GM12878 (cell line): ENCODE measurements at regions not wholly inside any gene's neighbourhood (a gene's known extent, or its start where the extent isn't known, plus 50 kb on each side); places are given as distances from the start of the nearest gene placed in this dataset.

Experiments
- ATAC-seq: fragments of 200-7000 bp; cut with Tn5 transposase; 3 replicates; pipeline ENCODE4 v1.9.1; 2020; ENCODE audit warnings: mild to moderate bottlenecking, moderate library complexity
- BruUV-seq: library from RNA; stranded (reverse); fragments of 400-500 nt; replicated peaks from 2 replicates; lab custom pipeline; 2021; lab: Mats Ljungman, UMichigan
- CTCF ChIA-PET: fragments of 300-600 bp; sonication (Branson Sonifier 250); formaldehyde crosslinking; extraction: SDS; loops from one replicate; lab custom pipeline; 2021; ENCODE audit warnings: inconsistent platforms; lab: Yijun Ruan, JAX
- POLR2A ChIA-PET: fragments of 350-600 bp; formaldehyde crosslinking; extraction: SDS; loops from one replicate; lab custom pipeline; 2021; ENCODE audit warnings: inconsistent platforms; lab: Charles Lee
- RAD21 ChIA-PET: fragments of 300-600 bp; sonication (Branson Sonifier 250); formaldehyde crosslinking; loops from one replicate; lab custom pipeline; 2023; ENCODE audit warnings: antibody characterized with exemption; ENCODE audit not compliant: unreplicated experiment; lab: Charles Lee
- SMC1A ChIA-PET: fragments of 300-600 bp; sonication (Branson Sonifier 250); formaldehyde crosslinking; loops from one replicate; lab custom pipeline; 2023; ENCODE audit not compliant: unreplicated experiment, uncharacterized antibody; lab: Charles Lee
- DNase-seq: peaks from one replicate; pipeline ENCODE4 v3.0.0-alpha.2; 2011; ENCODE audit warnings: low read depth, low spot score
- FAIRE-seq: peaks from 3 replicates; lab custom pipeline; 2011; peaks lifted over from hg19 to GRCh38; lab: Jason Lieb, UNC
- H2AFZ ChIP-seq: 2 replicates; pipeline ENCODE4 v1.6.0; 2011; ENCODE audit warnings: low read depth, low read length, control low read depth; ENCODE audit not compliant: control insufficient read depth
- H3K27ac ChIP-seq: 2 replicates; pipeline ENCODE4 v1.5.1; 2011; ENCODE audit warnings: control low read depth; ENCODE audit not compliant: control insufficient read depth, insufficient read depth
- H3K27me3 ChIP-seq, 2 experiments: replicated peaks in 1 of 2; 2 replicates each; pipeline versions ENCODE4 v1.6.0 to v1.6.1; 2011; ENCODE audit warnings: low read length in 1 of 2; ENCODE audit not compliant: control insufficient read depth in 2 of 2, insufficient read depth in 2 of 2
- H3K36me3 ChIP-seq, 2 experiments: 2 replicates each; pipeline ENCODE4 v1.5.1; 2011; ENCODE audit warnings: low read length in 1 of 2; ENCODE audit not compliant: control insufficient read depth in 2 of 2, insufficient read depth in 2 of 2
- H3K4me1 ChIP-seq: 2 replicates; pipeline ENCODE4 v1.6.1; 2011; ENCODE audit warnings: mild to moderate bottlenecking, low read length, moderate library complexity, mixed read lengths; ENCODE audit not compliant: control insufficient read depth, insufficient read depth
- H3K4me2 ChIP-seq: 2 replicates; pipeline ENCODE4 v1.6.0; 2011; ENCODE audit warnings: control low read depth; ENCODE audit not compliant: control insufficient read depth, insufficient read depth
- H3K4me3 ChIP-seq: fragments of 200-600 bp; sonication (generic); 2 replicates; pipeline ENCODE4 v1.5.1; 2016
- H3K79me2 ChIP-seq: 2 replicates; pipeline ENCODE4 v1.6.0; 2011; ENCODE audit warnings: low read length; ENCODE audit not compliant: control insufficient read depth, insufficient read depth
- H3K9ac ChIP-seq: 2 replicates; pipeline ENCODE4 v1.8.0; 2011; ENCODE audit warnings: low read length, control low read depth, mixed read lengths; ENCODE audit not compliant: control insufficient read depth, insufficient read depth
- H3K9me3 ChIP-seq: replicated peaks from 3 replicates; pipeline ENCODE4 v1.5.1; 2011; ENCODE audit warnings: mild to moderate bottlenecking, low read length; ENCODE audit not compliant: control insufficient read depth, insufficient read depth
- H4K20me1 ChIP-seq: 2 replicates; pipeline ENCODE4 v1.6.0; 2011; ENCODE audit not compliant: control insufficient read depth, insufficient read depth
- BACH1 ChIP-seq: fragments of 450-650 bp; IDR thresholded peaks from 2 replicates; pipeline ENCODE4 v1.6.1; 2017; ENCODE audit warnings: mild to moderate bottlenecking, borderline replicate concordance
- YY1 ChIP-seq: IDR thresholded peaks from 2 replicates; pipeline ENCODE4 v1.6.1; 2011; ENCODE audit warnings: low read depth, mild to moderate bottlenecking, low read length
- ZZZ3 ChIP-seq: IDR thresholded peaks from 2 replicates; pipeline ENCODE4 v1.6.1; 2011; ENCODE audit warnings: low read depth; ENCODE audit not compliant: control insufficient read depth, insufficient read length
- WGBS: methylation state at CpG from one replicate; pipeline ENCODE4 v1.1.6; 2016; ENCODE audit warnings: low lambda C conversion rate; ENCODE audit not compliant: insufficient replicate concordance, insufficient coverage; ENCODE audit errors: missing lambda C conversion rate; 5-methylcytosine and 5-hydroxymethylcytosine counted together
- in situ Hi-C: fragments of 300-500 bp; cut with MboI; formaldehyde crosslinking; loops from 9 replicates; pipeline ENCODE4 v1.14.3; 2018; ENCODE audit warnings: mixed read lengths
- intact Hi-C: fragments of 100-400 bp; cut with micrococcal nuclease; formaldehyde crosslinking; loops from one replicate; pipeline ENCODE4 v1.14.2; 2022; ENCODE audit not compliant: unreplicated experiment
- TF ChIP-seq, protein P1 (sequence below): fragments of 450-650 bp; formaldehyde crosslinking; IDR thresholded peaks from 2 replicates; pipeline ENCODE4 v1.4.0; 2022; ENCODE audit warnings: mild to moderate bottlenecking, moderate library complexity
- TF ChIP-seq, protein P2 (sequence below): IDR thresholded peaks from 2 replicates; pipeline ENCODE4 v1.6.1; 2011; ENCODE audit warnings: mild to moderate bottlenecking, low read depth, low read length, moderate library complexity; ENCODE audit not compliant: insufficient replicate concordance
- TF ChIP-seq, protein P3 (sequence below): IDR thresholded peaks from 2 replicates; pipeline ENCODE4 v1.6.1; 2011; ENCODE audit warnings: borderline replicate concordance, low read depth, mild to moderate bottlenecking, moderate library complexity, low read length; ENCODE audit not compliant: insufficient read depth, poor library complexity, severe bottlenecking

DNA sequence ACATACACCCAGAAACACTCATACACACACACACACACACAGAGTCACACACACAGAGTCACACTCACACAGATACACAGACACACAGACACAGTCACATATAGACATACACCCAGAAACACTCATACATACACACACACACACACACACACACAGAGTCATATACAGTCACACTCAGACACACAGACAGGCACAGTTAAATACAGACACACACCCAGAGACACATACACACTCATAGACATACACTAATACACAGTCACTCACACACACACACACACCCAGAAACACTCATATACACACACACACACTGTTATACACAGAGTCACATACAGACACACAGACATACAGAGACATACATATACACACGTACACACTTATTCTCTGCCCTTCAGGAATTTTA, 250.9 kb downstream of the QKI start:
- Histone ChIP-seq H3K9ac (no peak overlapping the region), H3K4me3 (no peak overlapping the region), H3K27ac (no peak overlapping the region), H3K9me3 (no peaks in the 10 kb centered on the region), H4K20me1 (no peaks in the 10 kb centered on the region), H3K36me3 (no peaks in the 10 kb centered on the region), H3K79me2 (no peaks in the 10 kb centered on the region)
- ChIA-PET RAD21 (no interaction called here), CTCF (no interaction called here), SMC1A (interaction anchor here (0.6 kb wide), 1 partner anchor 240 kb away, joined by 3 read pairs; no protein-coding TSS in a partner anchor)
- in situ Hi-C loops: no loop called here
- FAIRE-seq: no peak
- no TSS peak for BruUV-seq
- no peak for DNase-seq
- ATAC-seq: no peak
- TF ChIP-seq ZZZ3 (no peak), BACH1 (no peak), YY1 (no peak)
- TF ChIP-seq, protein P1, sequence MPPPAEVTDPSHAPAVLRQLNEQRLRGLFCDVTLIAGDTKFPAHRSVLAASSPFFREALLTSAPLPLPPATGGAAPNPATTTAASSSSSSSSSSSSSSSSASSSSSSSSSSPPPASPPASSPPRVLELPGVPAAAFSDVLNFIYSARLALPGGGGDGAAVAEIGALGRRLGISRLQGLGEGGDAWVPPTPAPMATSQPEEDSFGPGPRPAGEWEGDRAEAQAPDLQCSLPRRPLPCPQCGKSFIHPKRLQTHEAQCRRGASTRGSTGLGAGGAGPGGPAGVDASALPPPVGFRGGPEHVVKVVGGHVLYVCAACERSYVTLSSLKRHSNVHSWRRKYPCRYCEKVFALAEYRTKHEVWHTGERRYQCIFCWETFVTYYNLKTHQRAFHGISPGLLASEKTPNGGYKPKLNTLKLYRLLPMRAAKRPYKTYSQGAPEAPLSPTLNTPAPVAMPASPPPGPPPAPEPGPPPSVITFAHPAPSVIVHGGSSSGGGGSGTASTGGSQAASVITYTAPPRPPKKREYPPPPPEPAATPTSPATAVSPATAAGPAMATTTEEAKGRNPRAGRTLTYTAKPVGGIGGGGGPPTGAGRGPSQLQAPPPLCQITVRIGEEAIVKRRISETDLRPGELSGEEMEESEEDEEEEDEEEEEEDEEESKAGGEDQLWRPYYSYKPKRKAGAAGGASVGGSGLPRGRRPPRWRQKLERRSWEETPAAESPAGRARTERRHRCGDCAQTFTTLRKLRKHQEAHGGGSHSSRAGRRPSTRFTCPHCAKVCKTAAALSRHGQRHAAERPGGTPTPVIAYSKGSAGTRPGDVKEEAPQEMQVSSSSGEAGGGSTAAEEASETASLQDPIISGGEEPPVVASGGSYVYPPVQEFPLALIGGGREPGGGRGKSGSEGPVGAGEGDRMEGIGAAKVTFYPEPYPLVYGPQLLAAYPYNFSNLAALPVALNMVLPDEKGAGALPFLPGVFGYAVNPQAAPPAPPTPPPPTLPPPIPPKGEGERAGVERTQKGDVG (CRISPR knock-in tag): no peak
- TF ChIP-seq, protein P2, sequence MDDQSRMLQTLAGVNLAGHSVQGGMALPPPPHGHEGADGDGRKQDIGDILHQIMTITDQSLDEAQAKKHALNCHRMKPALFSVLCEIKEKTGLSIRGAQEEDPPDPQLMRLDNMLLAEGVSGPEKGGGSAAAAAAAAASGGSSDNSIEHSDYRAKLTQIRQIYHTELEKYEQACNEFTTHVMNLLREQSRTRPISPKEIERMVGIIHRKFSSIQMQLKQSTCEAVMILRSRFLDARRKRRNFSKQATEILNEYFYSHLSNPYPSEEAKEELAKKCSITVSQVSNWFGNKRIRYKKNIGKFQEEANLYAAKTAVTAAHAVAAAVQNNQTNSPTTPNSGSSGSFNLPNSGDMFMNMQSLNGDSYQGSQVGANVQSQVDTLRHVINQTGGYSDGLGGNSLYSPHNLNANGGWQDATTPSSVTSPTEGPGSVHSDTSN: peak; percentile 20
- TF ChIP-seq, protein P3, sequence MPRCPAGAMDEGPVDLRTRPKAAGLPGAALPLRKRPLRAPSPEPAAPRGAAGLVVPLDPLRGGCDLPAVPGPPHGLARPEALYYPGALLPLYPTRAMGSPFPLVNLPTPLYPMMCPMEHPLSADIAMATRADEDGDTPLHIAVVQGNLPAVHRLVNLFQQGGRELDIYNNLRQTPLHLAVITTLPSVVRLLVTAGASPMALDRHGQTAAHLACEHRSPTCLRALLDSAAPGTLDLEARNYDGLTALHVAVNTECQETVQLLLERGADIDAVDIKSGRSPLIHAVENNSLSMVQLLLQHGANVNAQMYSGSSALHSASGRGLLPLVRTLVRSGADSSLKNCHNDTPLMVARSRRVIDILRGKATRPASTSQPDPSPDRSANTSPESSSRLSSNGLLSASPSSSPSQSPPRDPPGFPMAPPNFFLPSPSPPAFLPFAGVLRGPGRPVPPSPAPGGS: peak; percentile 67
- TF ChIP-seq, all 136 proteins: peak for 2
- intact Hi-C loops: loop anchor here (5.0 kb wide), 1 partner anchor 42 kb away; no protein-coding TSS in a partner anchor
- Histone ChIP-seq H3K4me2 (no peak overlapping the region), H3K4me1 (peaks cover 37% of the 10 kb centered on the region), H2AFZ (no peak overlapping the region), H3K27me3 (no peaks in the 10 kb centered on the region)
- POLR2A ChIA-PET: no interaction called here
- WGBS: 69% methylated on average over 1 of the region's 1 CpG
